Hepatocyte (in vitro differentiated cells): ENCODE measurements at regions not wholly inside any gene's neighbourhood (a gene's known extent, or its start where the extent isn't known, plus 50 kb on each side); places are given as distances from the start of the nearest gene placed in this dataset.
A peak's percentile ranks its signal among the peaks of the same experiment; 100 is the strongest.

Experiments used
- DNase-seq: peaks from one replicate; pipeline ENCODE4 v3.0.0-alpha.2; 2016; ENCODE audit warnings: low spot score
- H2AFZ ChIP-seq: fragments of 200-600 bp; sonication (generic); 2 replicates; pipeline ENCODE4 v1.6.0; 2016; ENCODE audit warnings: antibody characterized with exemption, mild to moderate bottlenecking
- H3K27ac ChIP-seq: fragments of 200-600 bp; sonication (generic); 2 replicates; pipeline ENCODE4 v1.5.1; 2016; ENCODE audit warnings: mild to moderate bottlenecking
- H3K27me3 ChIP-seq: fragments of 200-600 bp; sonication (generic); 2 replicates; pipeline ENCODE4 v1.6.1; 2016
- H3K36me3 ChIP-seq: fragments of 200-600 bp; sonication (generic); replicated peaks from 2 replicates; pipeline ENCODE4 v1.5.1; 2016; ENCODE audit warnings: low read depth; ENCODE audit not compliant: insufficient read depth
- H3K4me1 ChIP-seq: fragments of 200-600 bp; sonication (generic); 2 replicates; pipeline ENCODE4 v1.5.1; 2016; ENCODE audit warnings: mild to moderate bottlenecking, moderate library complexity; ENCODE audit not compliant: insufficient read depth
- H3K4me2 ChIP-seq: fragments of 200-600 bp; sonication (generic); 2 replicates; pipeline ENCODE4 v1.6.0; 2016
- H3K4me3 ChIP-seq: fragments of 200-600 bp; sonication (generic); 2 replicates; pipeline ENCODE4 v1.5.1; 2016; ENCODE audit warnings: mild to moderate bottlenecking
- H3K79me2 ChIP-seq: fragments of 200-600 bp; sonication (generic); 2 replicates; pipeline ENCODE4 v1.6.0; 2017; ENCODE audit warnings: mild to moderate bottlenecking
- H3K9me2 ChIP-seq: fragments of 200-600 bp; sonication (generic); replicated peaks from 2 replicates; pipeline ENCODE4 v1.6.0; 2017; ENCODE audit warnings: mild to moderate bottlenecking; ENCODE audit not compliant: insufficient read depth
- H3K9me3 ChIP-seq: fragments of 200-600 bp; sonication (generic); 2 replicates; pipeline ENCODE4 v1.5.1; 2016; ENCODE audit warnings: low read depth, mild to moderate bottlenecking
- H4K20me1 ChIP-seq: fragments of 200-600 bp; sonication (generic); 2 replicates; pipeline ENCODE4 v1.6.0; 2016; ENCODE audit warnings: mild to moderate bottlenecking; ENCODE audit not compliant: insufficient read depth, poor library complexity, severe bottlenecking
- CTCF ChIP-seq: fragments of 200-600 bp; sonication (generic); IDR thresholded peaks from 2 replicates; pipeline ENCODE4 v1.5.1; 2016; ENCODE audit warnings: antibody characterized with exemption, mild to moderate bottlenecking; ENCODE audit not compliant: poor library complexity
- EZH2 ChIP-seq: fragments of 200-600 bp; sonication (generic); IDR thresholded peaks from 2 replicates; pipeline ENCODE4 v1.6.1; 2016; ENCODE audit warnings: antibody characterized with exemption, mild to moderate bottlenecking, borderline replicate concordance
- EZH2phosphoT487 ChIP-seq: fragments of 200-600 bp; sonication (generic); IDR thresholded peaks from one replicate; pipeline ENCODE4 v1.6.1; 2018; ENCODE audit warnings: antibody characterized with exemption, mild to moderate bottlenecking, low read depth, moderate library complexity; ENCODE audit not compliant: unreplicated experiment, severe bottlenecking
- WGBS: methylation state at CpG from one replicate; pipeline ENCODE4 v1.1.6; 2016; ENCODE audit warnings: low lambda C conversion rate; ENCODE audit errors: missing lambda C conversion rate; 5-methylcytosine and 5-hydroxymethylcytosine counted together

- TF ChIP-seq EZH2 (no peak), EZH2phosphoT487 (no peak), CTCF (no peak)
- Histone ChIP-seq H3K9me3 (no peaks in the 10 kb centered on the region), H3K36me3 (no peaks in the 10 kb centered on the region), H4K20me1 (no peaks in the 10 kb centered on the region), H3K27me3 (no peaks in the 10 kb centered on the region), H3K4me1 (no peaks in the 10 kb centered on the region), H2AFZ (no peak overlapping the region), H3K4me2 (no peak overlapping the region), H3K4me3 (no peak overlapping the region), H3K27ac (no peak overlapping the region), H3K9me2 (no peaks in the 10 kb centered on the region), H3K79me2 (no peaks in the 10 kb centered on the region)
- DNase-seq = no peak
- 96% methylated on average over 10 of the region's 11 CpGs for WGBS
These were observed 324.7 kb downstream of the GJA1 start for GRCh38 chr6:121760191-121760590.

- 79% methylated on average over 5 of the region's 5 CpGs for whole genome bisulfite sequencing
- TF ChIP-seq EZH2phosphoT487 (no peak), EZH2 (no peak), CTCF (no peak)
- H3K36me3 ChIP-seq = no peaks in the 10 kb centered on the region
- H3K4me2 ChIP-seq = no peak overlapping the region
- no peaks in the 10 kb centered on the region for H3K9me3 ChIP-seq
- H4K20me1 ChIP-seq = no peaks in the 10 kb centered on the region
- H3K4me1 ChIP-seq = no peaks in the 10 kb centered on the region
- no peak overlapping the region for H2AFZ ChIP-seq
- H3K27ac ChIP-seq = no peak overlapping the region
- H3K9me2 ChIP-seq = no peaks in the 10 kb centered on the region
- H3K4me3 ChIP-seq = no peak overlapping the region
- no peaks in the 10 kb centered on the region for H3K27me3 ChIP-seq
- peak; percentile 8 for DNase-seq
- H3K79me2 ChIP-seq = no peaks in the 10 kb centered on the region
These were observed 325.3 kb downstream of the GJA1 start for GRCh38 chr6:121760745-121761144.

GRCh38 chr6:121764493-121764892, 329.0 kb downstream of the GJA1 start:
- no peaks in the 10 kb centered on the region for H3K9me3 ChIP-seq
- no peaks in the 10 kb centered on the region for H3K79me2 ChIP-seq
- H4K20me1 ChIP-seq = no peaks in the 10 kb centered on the region
- DNase-seq = no peak
- no peak overlapping the region for H3K27ac ChIP-seq
- H3K27me3 ChIP-seq = no peaks in the 10 kb centered on the region
- no peaks in the 10 kb centered on the region for H3K36me3 ChIP-seq
- H3K9me2 ChIP-seq = no peaks in the 10 kb centered on the region
- H2AFZ ChIP-seq = no peak overlapping the region
- H3K4me3 ChIP-seq = no peak overlapping the region
- no peaks in the 10 kb centered on the region for H3K4me1 ChIP-seq
- no peak overlapping the region for H3K4me2 ChIP-seq
- no peak for TF ChIP-seq EZH2phosphoT487
- no peak for TF ChIP-seq EZH2
- TF ChIP-seq CTCF = no peak
- WGBS = 90% methylated on average over 3 of the region's 3 CpGs

- WGBS = 93% methylated on average over 2 of the region's 2 CpGs
- no peak for DNase-seq
- Histone ChIP-seq H2AFZ (no peak overlapping the region), H4K20me1 (no peaks in the 10 kb centered on the region), H3K27me3 (no peaks in the 10 kb centered on the region), H3K4me1 (no peaks in the 10 kb centered on the region), H3K9me3 (no peaks in the 10 kb centered on the region), H3K4me3 (no peak overlapping the region), H3K79me2 (no peaks in the 10 kb centered on the region), H3K36me3 (no peaks in the 10 kb centered on the region), H3K27ac (no peak overlapping the region), H3K9me2 (no peaks in the 10 kb centered on the region), H3K4me2 (no peak overlapping the region)
- TF ChIP-seq CTCF (no peak), EZH2 (no peak), EZH2phosphoT487 (no peak)
These were observed 329.6 kb downstream of the GJA1 start for GRCh38 chr6:121765060-121765459.
